AG10803 (cell line): ENCODE measurements at regions not wholly inside any gene's neighbourhood (a gene's known extent, or its start where the extent isn't known, plus 50 kb on each side); places are given as distances from the start of the nearest gene placed in this dataset.

Source experiments
- DNase-seq: peaks from one replicate; pipeline ENCODE4 v3.0.0; 2010; ENCODE audit warnings: low read depth
- H3K4me3 ChIP-seq: 2 replicates; pipeline ENCODE4 v1.5.1; 2011; ENCODE audit warnings: mild to moderate bottlenecking, low read length, control low read depth
- CTCF ChIP-seq: conservative IDR thresholded peaks from 2 replicates; pipeline ENCODE4 v1.5.1; 2011; ENCODE audit warnings: mild to moderate bottlenecking, low read length, control low read depth, inconsistent platforms

DNA sequence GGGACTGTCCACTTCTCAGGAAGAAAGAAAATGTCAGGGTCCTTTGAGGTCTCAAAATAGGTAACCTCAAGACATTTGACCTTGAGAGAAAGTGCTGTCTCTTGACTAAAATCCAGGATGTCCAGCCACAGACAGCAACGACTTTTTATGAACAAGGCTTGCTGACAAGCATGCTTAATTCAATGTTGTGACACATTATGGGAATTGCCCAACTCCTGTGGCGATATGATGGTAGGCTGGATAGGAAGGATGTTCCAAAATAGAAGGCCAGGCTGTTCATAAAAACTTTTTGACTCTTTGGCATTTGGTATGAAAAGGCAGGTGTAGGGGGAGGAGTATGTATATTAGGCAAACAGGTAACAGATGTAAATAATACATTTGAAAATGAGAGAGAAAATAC lies 50.8 kb upstream of the EDNRA start:
- TF ChIP-seq CTCF: no peak
- no peak overlapping the region for H3K4me3 ChIP-seq
- no peak for DNase-seq
